NT2/D1 (cell line): ENCODE measurements at regions not wholly inside any gene's neighbourhood (a gene's known extent, or its start where the extent isn't known, plus 50 kb on each side); places are given as distances from the start of the nearest gene placed in this dataset.

ENCODE experiments used
- DNase-seq: peaks from one replicate; pipeline ENCODE4 v3.0.0-alpha.2; 2011; ENCODE audit warnings: low read depth, low spot score
- H3K27me3 ChIP-seq: 2 replicates; pipeline ENCODE4 v1.6.0; 2011; ENCODE audit warnings: mild to moderate bottlenecking; ENCODE audit not compliant: insufficient read length, insufficient read depth
- H3K36me3 ChIP-seq: 2 replicates; pipeline ENCODE4 v1.6.1; 2011; ENCODE audit warnings: mild to moderate bottlenecking, low read length, mixed read lengths; ENCODE audit not compliant: insufficient read depth, insufficient read length
- H3K4me1 ChIP-seq: 2 replicates; pipeline ENCODE4 v1.5.1; 2011; ENCODE audit not compliant: insufficient read depth, insufficient read length
- H3K4me3 ChIP-seq: 2 replicates; pipeline ENCODE4 v1.5.1; 2011; ENCODE audit warnings: low read depth; ENCODE audit not compliant: insufficient read length
- H3K9ac ChIP-seq: 2 replicates; pipeline ENCODE4 v1.6.0; 2011; ENCODE audit warnings: low read depth; ENCODE audit not compliant: insufficient read length
- H3K9me3 ChIP-seq: 2 replicates; pipeline ENCODE4 v1.5.1; 2011; ENCODE audit warnings: mild to moderate bottlenecking, low read length; ENCODE audit not compliant: insufficient read depth
- SUZ12 ChIP-seq: IDR thresholded peaks from 2 replicates; pipeline ENCODE4 v1.6.1; 2011; ENCODE audit not compliant: insufficient read length, insufficient read depth; ENCODE audit errors: extremely low read depth
- YY1 ChIP-seq: IDR thresholded peaks from 2 replicates; pipeline ENCODE4 v1.6.1; 2011; ENCODE audit not compliant: insufficient read length, insufficient read depth
- ZNF274 ChIP-seq: IDR thresholded peaks from 2 replicates; pipeline ENCODE4 v1.6.1; 2011; ENCODE audit warnings: mild to moderate bottlenecking, low read depth, low read length

DNA sequence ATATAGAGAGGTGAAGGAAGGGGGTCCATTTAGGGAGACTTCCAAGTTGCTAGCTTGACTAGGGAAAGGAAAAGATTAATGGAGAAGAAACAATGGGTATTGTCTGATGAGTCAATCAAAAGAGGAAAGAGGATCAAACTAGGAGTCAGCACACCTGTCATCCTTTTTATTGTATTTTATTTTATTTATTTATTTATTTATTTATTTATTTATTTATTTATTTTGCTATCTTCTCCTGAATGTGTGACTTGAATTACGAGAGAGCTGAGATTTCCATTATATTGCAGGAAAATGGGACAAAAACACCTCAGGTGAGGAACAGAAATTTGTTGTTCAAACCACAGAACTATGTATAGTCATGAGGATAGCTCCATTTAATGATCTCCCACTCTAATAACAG lies 58.9 kb downstream of the NUDT11 start:
- TF ChIP-seq YY1, result no peak
- H3K4me1 ChIP-seq, result no peaks in the 10 kb centered on the region
- no peaks in the 10 kb centered on the region; the same call in 1 of the 2 replicates for H3K9me3 ChIP-seq
- no peak overlapping the region for H3K9ac ChIP-seq
- H3K36me3 ChIP-seq, result no peaks in the 10 kb centered on the region
- H3K4me3 ChIP-seq, result no peak overlapping the region
- no peaks in the 10 kb centered on the region for H3K27me3 ChIP-seq
- no peak for DNase-seq

GRCh38 chrX:51435101-51435500 lies 61.3 kb downstream of the NUDT11 start:
- H3K4me3 ChIP-seq, result no peak overlapping the region
- no peaks in the 10 kb centered on the region for H3K27me3 ChIP-seq
- H3K9me3 ChIP-seq, result no peaks in the 10 kb centered on the region; the same call in 1 of the 2 replicates
- no peak overlapping the region for H3K9ac ChIP-seq
- no peak for TF ChIP-seq YY1
- no peaks in the 10 kb centered on the region for H3K36me3 ChIP-seq
- DNase-seq, result no peak
- no peaks in the 10 kb centered on the region for H3K4me1 ChIP-seq

- Histone ChIP-seq H3K27me3 (no peaks in the 10 kb centered on the region), H3K36me3 (no peaks in the 10 kb centered on the region), H3K4me1 (no peaks in the 10 kb centered on the region), H3K9me3 (no peaks in the 10 kb centered on the region), H3K9ac (no peak overlapping the region), H3K4me3 (no peak overlapping the region)
- TF ChIP-seq ZNF274, result no peak
- no peak for TF ChIP-seq YY1
- TF ChIP-seq SUZ12, result no peak
- no peak for DNase-seq
These were observed 74.3 kb downstream of the NUDT11 start for GRCh38 chrX:51421972-51422597.

DNA sequence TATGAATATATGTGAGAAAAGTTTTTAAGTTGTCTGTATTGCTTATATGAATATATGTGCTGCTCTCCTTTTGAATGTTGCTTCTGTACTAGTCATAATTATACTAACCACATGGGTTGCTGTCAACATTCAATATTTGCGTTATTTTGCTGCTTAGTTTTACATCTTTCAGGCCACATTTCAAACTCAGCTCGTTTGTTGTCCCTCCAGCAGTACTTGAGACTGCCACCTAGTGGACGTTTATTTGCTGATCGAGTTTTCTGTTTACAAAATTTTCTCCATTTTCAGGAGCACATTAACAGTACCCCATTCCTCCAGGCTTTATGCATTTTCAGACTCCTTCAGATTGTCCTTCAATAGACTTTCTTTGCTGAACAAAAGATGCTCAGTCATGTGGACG lies 75.8 kb downstream of the NUDT11 start:
- peak; percentile 32 for DNase-seq
- no peak overlapping the region for H3K4me3 ChIP-seq
- TF ChIP-seq SUZ12 (no peak), ZNF274 (no peak), YY1 (no peak)
- H3K36me3 ChIP-seq, result no peaks in the 10 kb centered on the region
- no peaks in the 10 kb centered on the region for H3K27me3 ChIP-seq
- H3K4me1 ChIP-seq, result no peaks in the 10 kb centered on the region
- no peaks in the 10 kb centered on the region for H3K9me3 ChIP-seq
- H3K9ac ChIP-seq, result no peak overlapping the region

- Histone ChIP-seq H3K36me3 (no peaks in the 10 kb centered on the region), H3K9ac (no peak overlapping the region), H3K9me3 (no peaks in the 10 kb centered on the region), H3K27me3 (no peaks in the 10 kb centered on the region), H3K4me3 (no peak overlapping the region), H3K4me1 (no peaks in the 10 kb centered on the region)
- TF ChIP-seq ZNF274 (no peak), YY1 (no peak), SUZ12 (no peak)
- no peak for DNase-seq
These were observed 75.8 kb downstream of the NUDT10 start for GRCh38 chrX:51408462-51408861.

- Histone ChIP-seq H3K4me1 (no peaks in the 10 kb centered on the region), H3K4me3 (no peak overlapping the region), H3K27me3 (no peaks in the 10 kb centered on the region), H3K9me3 (no peaks in the 10 kb centered on the region), H3K36me3 (no peaks in the 10 kb centered on the region), H3K9ac (no peak overlapping the region)
- TF ChIP-seq SUZ12 (no peak), ZNF274 (no peak), YY1 (no peak)
- DNase-seq, result no peak
These were observed 75.1 kb downstream of the NUDT10 start for GRCh38 chrX:51407520-51408409.

GRCh38 chrX:51406688-51407519 lies 74.3 kb downstream of the NUDT10 start:
- Histone ChIP-seq H3K4me3 (no peak overlapping the region), H3K9ac (no peak overlapping the region), H3K9me3 (no peaks in the 10 kb centered on the region), H3K36me3 (no peaks in the 10 kb centered on the region), H3K27me3 (no peaks in the 10 kb centered on the region), H3K4me1 (no peaks in the 10 kb centered on the region)
- TF ChIP-seq YY1 (no peak), SUZ12 (no peak), ZNF274 (no peak)
- DNase-seq, result no peak
